Mucosa of descending colon (tissue), 3 donors: ENCODE measurements at regions not wholly inside any gene's neighbourhood (a gene's known extent, or its start where the extent isn't known, plus 50 kb on each side); places are given as distances from the start of the nearest gene placed in this dataset.

Experiments
- ATAC-seq: fragments of 200-7000 bp; cut with Tn5 transposase; one replicate; pipeline ENCODE4 v1.9.1; 2020; ENCODE audit warnings: mild to moderate bottlenecking, moderate library complexity
- DNase-seq, 3 donors: peaks; one replicate each; pipeline ENCODE4 v3.0.0-alpha.2; 2020
- H3K36me3 ChIP-seq: fragments of 200-600 bp; one replicate; pipeline ENCODE4 v1.8.0; 2021; ENCODE audit warnings: low read depth, mild to moderate bottlenecking
- H3K4me1 ChIP-seq: fragments of 200-600 bp; one replicate; pipeline ENCODE4 v1.8.0; 2021; ENCODE audit warnings: low read depth, mild to moderate bottlenecking
- H3K4me3 ChIP-seq: fragments of 200-600 bp; one replicate; pipeline ENCODE4 v1.8.0; 2021; ENCODE audit warnings: mild to moderate bottlenecking
- H3K9me3 ChIP-seq: fragments of 200-600 bp; one replicate; pipeline ENCODE4 v1.8.0; 2021; ENCODE audit warnings: mild to moderate bottlenecking
- CTCF ChIP-seq: fragments of 200-600 bp; IDR thresholded peaks from one replicate; pipeline ENCODE4 v1.8.0; 2022; ENCODE audit warnings: antibody characterized with exemption, mild to moderate bottlenecking
- intact Hi-C, 2 donors: fragments of 100-400 bp; cut with DNase I in 1 of 2; cut with micrococcal nuclease in 1 of 2; formaldehyde crosslinking; loops; one replicate each; pipeline versions ENCODE4 v1.11.0 to v1.11.1; 2022; cut with DNase I, micrococcal nuclease
- donor health status: DM: no; HTN: no; CAD: no; lungs with moderate emphysema.
- donor health status: DM: no; HTN: no; CAD: no.
- donor health status: DM: no; HTN: yes; CAD: no.

- Histone ChIP-seq H3K36me3 (no peaks in the 10 kb centered on the region), H3K9me3 (peaks cover 41% of the 10 kb centered on the region), H3K4me1 (no peaks in the 10 kb centered on the region), H3K4me3 (no peak overlapping the region)
- ATAC-seq, result no peak
- TF ChIP-seq CTCF, result no peak
- intact Hi-C loops, result no loop called here
- DNase-seq, result no peak
Observed at GRCh38 chr3:21174461-21174860, 576.5 kb downstream of the ZNF385D start.

DNA sequence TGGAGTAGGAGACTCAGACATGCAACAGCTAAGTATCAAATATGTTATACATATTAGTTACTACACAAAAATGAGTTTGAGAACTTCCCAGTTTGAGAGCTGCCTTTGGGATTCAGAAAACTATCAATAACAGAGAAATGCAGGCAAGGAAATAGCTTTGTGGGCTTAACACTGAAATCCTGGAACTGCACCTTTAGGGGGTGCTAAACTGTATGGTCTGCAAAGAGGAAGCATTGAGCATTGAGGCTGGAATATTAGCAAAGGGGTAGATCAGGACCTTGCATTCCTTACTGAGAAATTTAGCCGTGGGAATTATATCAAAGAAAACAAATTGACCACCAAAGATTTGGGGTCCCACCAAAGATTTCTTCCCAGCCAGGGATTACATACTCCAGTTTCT, 580.0 kb downstream of the ZNF385D start:
- TF ChIP-seq CTCF, result no peak
- intact Hi-C loops, result no loop called here
- H3K4me3 ChIP-seq, result no peak overlapping the region
- DNase-seq (no peak), ATAC-seq (no peak)
- H3K36me3 ChIP-seq, result no peaks in the 10 kb centered on the region
- H3K4me1 ChIP-seq, result no peaks in the 10 kb centered on the region
- H3K9me3 ChIP-seq, result peaks cover 18% of the 10 kb centered on the region

DNA sequence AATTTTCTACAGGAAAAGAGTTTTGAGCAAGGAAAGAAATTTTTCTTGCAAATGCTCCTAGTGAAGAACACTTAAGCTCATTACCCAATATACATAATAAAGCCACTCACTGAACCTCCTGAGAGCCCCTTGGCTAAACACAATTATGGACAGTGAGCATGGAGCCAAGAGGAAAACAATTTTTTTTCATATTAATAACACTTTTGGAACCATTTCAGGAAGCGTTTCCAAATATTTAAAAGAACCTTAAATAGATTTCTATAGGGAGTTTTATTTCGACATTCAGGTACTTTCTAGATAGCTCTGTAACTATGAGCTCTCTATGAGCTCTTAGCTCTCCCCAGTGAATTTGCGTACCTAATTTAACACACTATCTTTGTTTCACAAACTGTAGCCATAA, 581.1 kb downstream of the ZNF385D start:
- peaks cover 11% of the 10 kb centered on the region for H3K9me3 ChIP-seq
- no peaks in the 10 kb centered on the region for H3K4me1 ChIP-seq
- no peaks in the 10 kb centered on the region for H3K36me3 ChIP-seq
- TF ChIP-seq CTCF, result no peak
- H3K4me3 ChIP-seq, result no peak overlapping the region
- DNase-seq, result no peak
- ATAC-seq, result no peak
- intact Hi-C loops, result no loop called here

DNA sequence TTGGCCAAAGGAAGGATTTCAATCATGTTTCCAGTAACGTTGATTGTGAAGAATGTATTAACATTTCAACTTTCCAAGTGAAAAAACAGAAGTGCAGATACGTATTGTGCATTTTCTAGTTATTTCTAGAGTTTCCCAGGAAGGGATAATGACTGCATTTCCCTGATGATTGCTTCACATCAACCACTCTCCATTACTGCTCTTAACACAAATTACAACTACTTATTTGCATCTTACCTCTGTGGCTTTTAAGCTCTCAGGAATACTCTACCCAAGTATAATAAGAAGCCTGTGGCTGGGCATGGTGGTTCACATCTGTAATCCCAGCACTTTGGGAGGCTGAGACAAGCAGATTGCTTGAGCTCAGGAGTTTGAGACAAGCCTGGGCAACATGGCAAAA, 582.5 kb downstream of the ZNF385D start:
- DNase-seq, result no peak
- Histone ChIP-seq H3K4me1 (no peaks in the 10 kb centered on the region), H3K36me3 (no peaks in the 10 kb centered on the region), H3K9me3 (peaks cover 7% of the 10 kb centered on the region), H3K4me3 (no peak overlapping the region)
- intact Hi-C loops, result no loop called here
- no peak for TF ChIP-seq CTCF
- no peak for ATAC-seq

- DNase-seq (no peak), ATAC-seq (no peak)
- H3K9me3 ChIP-seq, result peaks cover 18% of the 10 kb centered on the region
- intact Hi-C loops, result no loop called here
- H3K4me3 ChIP-seq, result no peak overlapping the region
- no peak for TF ChIP-seq CTCF
- no peaks in the 10 kb centered on the region for H3K36me3 ChIP-seq
- no peaks in the 10 kb centered on the region for H3K4me1 ChIP-seq
Observed at GRCh38 chr3:21163956-21164355, 587.1 kb downstream of the ZNF385D start.

DNA sequence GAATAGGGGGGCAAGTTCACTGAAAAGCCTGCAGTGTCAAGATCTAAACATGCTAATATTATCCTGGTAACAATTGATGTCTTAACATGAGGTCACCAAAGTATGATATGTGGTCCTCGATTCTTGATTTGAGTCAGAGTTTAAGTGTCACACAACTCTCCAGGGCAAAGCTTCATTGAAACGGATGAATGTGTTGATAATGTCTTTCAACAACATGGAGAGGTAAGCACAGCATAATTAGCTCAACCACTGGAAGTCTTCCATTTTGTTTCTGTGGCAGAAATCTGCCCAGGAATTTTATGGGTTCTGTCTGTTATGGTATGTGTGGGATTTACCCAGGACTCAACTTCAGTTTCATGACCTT, 591.5 kb downstream of the ZNF385D start:
- TF ChIP-seq CTCF, result no peak
- Histone ChIP-seq H3K9me3 (peaks cover 25% of the 10 kb centered on the region), H3K36me3 (no peaks in the 10 kb centered on the region), H3K4me1 (no peaks in the 10 kb centered on the region), H3K4me3 (no peak overlapping the region)
- DNase-seq (no peak), ATAC-seq (no peak)
- intact Hi-C loops, result no loop called here
